ENCODE measurements at regions not wholly inside any gene's neighbourhood (a gene's known extent, or its start where the extent isn't known, plus 50 kb on each side); places are given as distances from the start of the nearest gene placed in this dataset.

- H3K9me3 ChIP-seq (ENCODE audit: low read length) = no peaks in the 10 kb centered on the region
- H3K27me3 ChIP-seq (ENCODE audit: low read length) = peaks cover 9% of the 10 kb centered on the region
- no peak overlapping the region for H2AFZ ChIP-seq (ENCODE audit: low read length)
- H3K79me2 ChIP-seq (ENCODE audit: low read length) = no peaks in the 10 kb centered on the region
- no peaks in the 10 kb centered on the region for H3K9me2 ChIP-seq (replicated peaks; ENCODE audit: low read length)
- intact Hi-C loops (cut with micrococcal nuclease) = no loop called here
- H4K20me1 ChIP-seq (ENCODE audit: low read length) = no peaks in the 10 kb centered on the region
- TF ChIP-seq EZH2 (IDR thresholded peaks at IDR 0.05; ENCODE audit: low read length, unreplicated experiment) (no peak), CTCF (conservative IDR thresholded peaks at IDR 0.05; ENCODE audit: low read depth, low read length) (no peak), EZH2phosphoT487 (IDR thresholded peaks at IDR 0.05; ENCODE audit: borderline replicate concordance, low read length) (no peak)
- no peaks in the 10 kb centered on the region for H3F3A ChIP-seq (ENCODE audit: low read length, unreplicated experiment)
- no peak for ATAC-seq
- ChIA-PET CTCF (no interaction called here), POLR2A (ENCODE audit: unreplicated experiment) (no interaction called here)
- no TSS peak for BruUV-seq (replicated peaks)
- H3K9ac ChIP-seq (ENCODE audit: low read length) = no peak overlapping the region
- no peak overlapping the region for H3K4me3 ChIP-seq (ENCODE audit: low read length)
- no peak for DNase-seq
- no peak overlapping the region for H3K27ac ChIP-seq (ENCODE audit: low read length)
- no peak overlapping the region for H3K4me2 ChIP-seq (ENCODE audit: low read length)
- no peaks in the 10 kb centered on the region for H3K36me3 ChIP-seq (ENCODE audit: low read depth, low read length)
- H3K4me1 ChIP-seq (ENCODE audit: insufficient read depth, low read length) = no peaks in the 10 kb centered on the region
Observed at GRCh38 chr10:128963211-128964099, 503.6 kb upstream of the MGMT start.

GRCh38 chr10:128964100-128964403, 503.0 kb upstream of the MGMT start:
- ChIA-PET CTCF (no interaction called here), POLR2A (ENCODE audit: unreplicated experiment) (no interaction called here)
- no peaks in the 10 kb centered on the region for H3K9me3 ChIP-seq (ENCODE audit: low read length)
- DNase-seq (no peak), ATAC-seq (no peak)
- TF ChIP-seq EZH2 (IDR thresholded peaks at IDR 0.05; ENCODE audit: low read length, unreplicated experiment) = no peak
- no peaks in the 10 kb centered on the region for H3K4me1 ChIP-seq (ENCODE audit: insufficient read depth, low read length)
- H3K9ac ChIP-seq (ENCODE audit: low read length) = no peak overlapping the region
- H3K27ac ChIP-seq (ENCODE audit: low read length) = no peak overlapping the region
- H2AFZ ChIP-seq (ENCODE audit: low read length) = no peak overlapping the region
- H4K20me1 ChIP-seq (ENCODE audit: low read length) = no peaks in the 10 kb centered on the region
- no peaks in the 10 kb centered on the region for H3K79me2 ChIP-seq (ENCODE audit: low read length)
- H3K4me3 ChIP-seq (ENCODE audit: low read length) = no peak overlapping the region
- no peaks in the 10 kb centered on the region for H3K36me3 ChIP-seq (ENCODE audit: low read depth, low read length)
- intact Hi-C loops (cut with micrococcal nuclease) = no loop called here
- no peaks in the 10 kb centered on the region for H3K9me2 ChIP-seq (replicated peaks; ENCODE audit: low read length)
- no TSS peak for BruUV-seq (replicated peaks)
- H3K27me3 ChIP-seq (ENCODE audit: low read length) = peaks cover 9% of the 10 kb centered on the region
- H3K4me2 ChIP-seq (ENCODE audit: low read length) = no peak overlapping the region
- no peaks in the 10 kb centered on the region for H3F3A ChIP-seq (ENCODE audit: low read length, unreplicated experiment)

GRCh38 chr10:128967980-128968756, 498.9 kb upstream of the MGMT start:
- TF ChIP-seq EZH2phosphoT487 (IDR thresholded peaks at IDR 0.05; ENCODE audit: borderline replicate concordance, low read length) (no peak), EZH2 (IDR thresholded peaks at IDR 0.05; ENCODE audit: low read length, unreplicated experiment) (no peak), CTCF (conservative IDR thresholded peaks at IDR 0.05; ENCODE audit: low read depth, low read length) (no peak)
- CTCF ChIA-PET = no interaction called here

More at GRCh38 chr10:128967980-128968756, 498.9 kb upstream of the MGMT start:
- POLR2A ChIA-PET (ENCODE audit: unreplicated experiment) = no interaction called here
- BruUV-seq (replicated peaks) = no TSS peak
- Histone ChIP-seq H3K79me2 (ENCODE audit: low read length) (no peaks in the 10 kb centered on the region), H4K20me1 (ENCODE audit: low read length) (no peaks in the 10 kb centered on the region), H3K9me3 (ENCODE audit: low read length) (no peaks in the 10 kb centered on the region), H3K4me1 (ENCODE audit: insufficient read depth, low read length) (no peaks in the 10 kb centered on the region), H3K9me2 (replicated peaks; ENCODE audit: low read length) (no peaks in the 10 kb centered on the region), H3K27me3 (ENCODE audit: low read length) (0 out of 2 replicates have a peak, but pooled peaks cover 4% of the 10 kb centered on the region), H2AFZ (ENCODE audit: low read length) (no peak overlapping the region), H3K9ac (ENCODE audit: low read length) (no peak overlapping the region), H3K27ac (ENCODE audit: low read length) (no peak overlapping the region), H3K36me3 (ENCODE audit: low read depth, low read length) (no peaks in the 10 kb centered on the region), H3F3A (ENCODE audit: low read length, unreplicated experiment) (no peaks in the 10 kb centered on the region), H3K4me2 (ENCODE audit: low read length) (no peak overlapping the region), H3K4me3 (ENCODE audit: low read length) (no peak overlapping the region)
- DNase-seq (no peak), ATAC-seq (no peak)
- intact Hi-C loops (cut with micrococcal nuclease) = no loop called here

Measured in PC-3 (cell line).